Heart right ventricle (tissue), 16 donors: ENCODE measurements at regions not wholly inside any gene's neighbourhood (a gene's known extent, or its start where the extent isn't known, plus 50 kb on each side); places are given as distances from the start of the nearest gene placed in this dataset.
A peak's percentile ranks its signal among the peaks of the same experiment; 100 is the strongest.

Experiments used
- ATAC-seq, 8 donors: fragments of 200-7000 bp; cut with Tn5 transposase; one replicate each; pipeline ENCODE4 v1.9.1; 2020; ENCODE audit warnings: mild to moderate bottlenecking in 8 of 8, moderate library complexity in 8 of 8, moderate number of reproducible peaks in 1 of 8
- DNase-seq, 2 donors: peaks; one replicate each; pipeline ENCODE4 v3.0.0-alpha.2; 2020
- H3K27ac ChIP-seq, 10 donors: fragments of 200-600 bp; sonication (generic) in 2 of 10; one replicate each; pipeline versions ENCODE4 v1.5.0 to v1.8.0; 2020 to 2022; ENCODE audit warnings: mild to moderate bottlenecking in 3 of 10
- H3K27me3 ChIP-seq, 7 donors: fragments of 200-600 bp; one replicate each; pipeline ENCODE4 v1.8.0; 2021 to 2022; ENCODE audit warnings: mild to moderate bottlenecking in 2 of 7
- H3K36me3 ChIP-seq, 9 donors: fragments of 200-600 bp; sonication (generic) in 1 of 9; one replicate each; pipeline versions ENCODE4 v1.5.0 to v1.8.0; 2020 to 2022; ENCODE audit warnings: mild to moderate bottlenecking in 2 of 9
- H3K4me1 ChIP-seq, 9 donors: fragments of 200-600 bp; sonication (generic) in 1 of 9; one replicate each; pipeline versions ENCODE4 v1.5.0 to v1.8.0; 2020 to 2022; ENCODE audit warnings: mild to moderate bottlenecking in 4 of 9
- H3K4me3 ChIP-seq, 10 donors: fragments of 200-600 bp; sonication (generic) in 2 of 10; one replicate each; pipeline versions ENCODE4 v1.5.0 to v1.8.0; 2020 to 2022; ENCODE audit warnings: mild to moderate bottlenecking in 7 of 10, moderate library complexity in 2 of 10
- H3K9me3 ChIP-seq, 11 donors: fragments of 200-600 bp in 10 of 11; sonication (generic) in 2 of 11; one replicate each; pipeline versions ENCODE4 v1.5.0 to v1.8.0; 2013 to 2022; ENCODE audit warnings: mild to moderate bottlenecking in 2 of 11, control low read depth in 1 of 11, moderate library complexity in 1 of 11
- CTCF ChIP-seq, 9 donors: fragments of 200-600 bp; sonication (generic) in 2 of 9; IDR thresholded peaks; one replicate each; pipeline versions ENCODE4 v1.5.0 to v1.8.0; 2021 to 2022; ENCODE audit warnings: antibody characterized with exemption in 9 of 9, mild to moderate bottlenecking in 5 of 9, moderate library complexity in 1 of 9
- WGBS, 2 donors: extraction: QIAGEN DNeasy Blood & Tissue Kit; methylation state at CpG; one replicate each; pipeline ENCODE4 v1.1.7; 2013; ENCODE audit warnings: inconsistent platforms in 1 of 2; 5-methylcytosine and 5-hydroxymethylcytosine counted together
- intact Hi-C, 10 donors: fragments of 100-400 bp; cut with DNase I; formaldehyde crosslinking; loops; one replicate each; pipeline versions ENCODE4 v1.11.1 to v1.14.2; 2022
- donor health status: Arrhythmogenic right ventricular cardiomyopathy.
- donor health status: ischemic (EF 13 %, LVEDD 7.1; RV severe dilation, severe dysfunction).
- donor health status: healthy with polysubstance abuse.
- donor health status: DM: no; HTN: yes; CAD: no.
- donor health status: DM: no; HTN: no; CAD: no.
- donor health status: ischemic (EF 25% LVEDD 6.9; RV normal size, moderate dysfunction).
- donor health status: ischemic (EF 25% LVEDD 5.7; RV mildly dilated, moderate dysfunction).
- donor health status: healthy.
- donor health status: DM: yes; HTN: yes; CAD: no.
- donor health status: Ischemic cardiomyopathy.
- donor health status: ischemic (EF 35%, LVEDD 5.7; RV mildly dilated, moderate dysfunction).
- donor health status: nonischemic (EF 11% LVEDD 7.7; RV severe dilation, severe dysfunction).
- donor health status: DM: yes; HTN: yes; CAD: no.
- donor health status: PGD.
- donor health status: ischemic (EF 29% LVEDD 5.4; RV normal size, mild dysfunction).
- donor health status: nonischemic (EF 23%, LVEDD 6.1; RV moderate dilation, normal function).

GRCh38 chr2:238602223-238602960 lies 175.7 kb downstream of the ASB1 start:
- peaks cover 0 to 4% (median 0%) of the 10 kb centered on the region in 7 donors for H3K27me3 ChIP-seq
- 37 to 49% methylated on average over 6 of the region's 6 CpGs for WGBS, 2 donors
- peak in 2 of 8 donors; percentile 27 to 28 for ATAC-seq
- no peaks in the 10 kb centered on the region for H3K36me3 ChIP-seq
- peak overlapping the region in 6 of 10 donors; percentile 5 to 66 (median 25) for H3K27ac ChIP-seq
- peaks cover 0 to 24% (median 17%) of the 10 kb centered on the region in 9 donors for H3K4me1 ChIP-seq
- no peak for TF ChIP-seq CTCF (IDR thresholded peaks at IDR 0.05)
- peaks cover 0 to 19% (median 5%) of the 10 kb centered on the region in 11 donors for H3K9me3 ChIP-seq
- DNase-seq: no peak
- intact Hi-C loops: no loop called here
- no peak overlapping the region for H3K4me3 ChIP-seq

GRCh38 chr2:238603596-238603995 lies 176.9 kb downstream of the ASB1 start:
- no peak for ATAC-seq
- H3K36me3 ChIP-seq: no peaks in the 10 kb centered on the region
- no peak overlapping the region for H3K4me3 ChIP-seq
- DNase-seq: no peak
- H3K27ac ChIP-seq: no peak overlapping the region
- intact Hi-C loops: no loop called here
- H3K4me1 ChIP-seq: peaks cover 0 to 19% (median 14%) of the 10 kb centered on the region in 9 donors
- H3K9me3 ChIP-seq: peaks cover 0 to 31% (median 14%) of the 10 kb centered on the region in 11 donors
- TF ChIP-seq CTCF (IDR thresholded peaks at IDR 0.05): no peak
- H3K27me3 ChIP-seq: peaks cover 0 to 4% (median 0%) of the 10 kb centered on the region in 7 donors

- intact Hi-C loops: no loop called here
- ATAC-seq (no peak), DNase-seq (no peak)
- H3K9me3 ChIP-seq: peaks cover 0 to 51% (median 26%) of the 10 kb centered on the region in 11 donors
- H3K4me1 ChIP-seq: peaks cover 0 to 17% (median 13%) of the 10 kb centered on the region in 9 donors
- H3K36me3 ChIP-seq: no peaks in the 10 kb centered on the region
- no peak overlapping the region for H3K4me3 ChIP-seq
- no peak for TF ChIP-seq CTCF (IDR thresholded peaks at IDR 0.05)
- H3K27me3 ChIP-seq: peaks cover 0 to 4% (median 0%) of the 10 kb centered on the region in 7 donors
- 92 to 93% methylated on average over 4 of the region's 4 CpGs for WGBS, 2 donors
- no peak overlapping the region for H3K27ac ChIP-seq
Observed at GRCh38 chr2:238606311-238606710, 179.6 kb downstream of the ASB1 start.

- H3K36me3 ChIP-seq: no peaks in the 10 kb centered on the region
- peaks cover 0 to 34% (median 19%) of the 10 kb centered on the region in 11 donors for H3K9me3 ChIP-seq
- TF ChIP-seq CTCF (IDR thresholded peaks at IDR 0.05): no peak
- ATAC-seq (no peak), DNase-seq (no peak)
- no peak overlapping the region for H3K4me3 ChIP-seq
- no peaks in the 10 kb centered on the region for H3K4me1 ChIP-seq
- H3K27ac ChIP-seq: no peak overlapping the region
- intact Hi-C loops: no loop called here
- 87 to 91% methylated on average over 5 of the region's 5 CpGs for WGBS, 2 donors
- H3K27me3 ChIP-seq: peaks cover 0 to 4% (median 0%) of the 10 kb centered on the region in 7 donors
Observed at GRCh38 chr2:238613610-238614009, 186.9 kb downstream of the ASB1 start.
